Neural progenitor cell (in vitro differentiated cells): ENCODE measurements at regions not wholly inside any gene's neighbourhood (a gene's known extent, or its start where the extent isn't known, plus 50 kb on each side); places are given as distances from the start of the nearest gene placed in this dataset.

Source experiments
- DNase-seq: peaks from one replicate; pipeline ENCODE4 v3.0.0-alpha.2; 2016; ENCODE audit warnings: low spot score
- H2AFZ ChIP-seq: fragments of 200-600 bp; sonication (generic); replicated peaks from 2 replicates; pipeline ENCODE4 v1.6.1; 2016; ENCODE audit warnings: antibody characterized with exemption
- H3F3A ChIP-seq: fragments of 200-600 bp; sonication (generic); 2 replicates; pipeline ENCODE4 v1.6.1; 2016; ENCODE audit warnings: antibody characterized with exemption, low read depth
- H3K27ac ChIP-seq: fragments of 200-600 bp; sonication (generic); 2 replicates; pipeline ENCODE4 v1.5.1; 2016; ENCODE audit warnings: mild to moderate bottlenecking
- H3K27me3 ChIP-seq: fragments of 200-600 bp; sonication (generic); 2 replicates; pipeline ENCODE4 v1.6.1; 2016; ENCODE audit warnings: mild to moderate bottlenecking, moderate library complexity
- H3K36me3 ChIP-seq: fragments of 200-600 bp; sonication (generic); 2 replicates; pipeline ENCODE4 v1.5.1; 2016
- H3K4me1 ChIP-seq: fragments of 200-600 bp; sonication (generic); 2 replicates; pipeline ENCODE4 v1.6.1; 2016; ENCODE audit warnings: mixed run types
- H3K4me2 ChIP-seq: fragments of 200-600 bp; sonication (generic); 2 replicates; pipeline ENCODE4 v1.6.1; 2016
- H3K4me3 ChIP-seq: fragments of 200-600 bp; sonication (generic); 2 replicates; pipeline ENCODE4 v1.5.1; 2016
- H3K79me2 ChIP-seq: fragments of 200-600 bp; sonication (generic); 2 replicates; pipeline ENCODE4 v1.6.1; 2016; ENCODE audit warnings: low read depth
- H3K9ac ChIP-seq: fragments of 200-600 bp; sonication (generic); 2 replicates; pipeline ENCODE4 v1.6.1; 2016
- H3K9me3 ChIP-seq: fragments of 200-600 bp; sonication (generic); 2 replicates; pipeline ENCODE4 v1.5.1; 2016; ENCODE audit warnings: low read depth
- H4K20me1 ChIP-seq: fragments of 200-600 bp; sonication (generic); 2 replicates; pipeline ENCODE4 v1.6.1; 2016; ENCODE audit warnings: low read depth
- H3K27ac Mint-ChIP-seq: 3 replicates; pipeline ENCODE4 v1.8.0; 2021; ENCODE audit warnings: mixed read lengths
- H3K27me3 Mint-ChIP-seq: 2 replicates; pipeline ENCODE4 v1.8.0; 2022; ENCODE audit warnings: low read depth, mild to moderate bottlenecking, inconsistent platforms, moderate library complexity, mixed read lengths; ENCODE audit not compliant: insufficient read depth
- H3K36me3 Mint-ChIP-seq: 3 replicates; pipeline ENCODE4 v1.8.0; 2021; ENCODE audit warnings: mixed read lengths
- H3K4me1 Mint-ChIP-seq: 3 replicates; pipeline ENCODE4 v1.8.0; 2021; ENCODE audit warnings: mixed read lengths
- H3K4me3 Mint-ChIP-seq: 3 replicates; pipeline ENCODE4 v1.8.0; 2021; ENCODE audit warnings: mild to moderate bottlenecking, moderate library complexity, mixed read lengths
- H3K9me3 Mint-ChIP-seq: 3 replicates; pipeline ENCODE4 v1.8.0; 2020; ENCODE audit warnings: mixed read lengths
- EZH2 ChIP-seq: fragments of 200-600 bp; sonication (generic); IDR thresholded peaks from 2 replicates; pipeline ENCODE4 v1.6.1; 2017; ENCODE audit warnings: antibody characterized with exemption, mild to moderate bottlenecking, moderate library complexity
- EZH2phosphoT487 ChIP-seq: fragments of 200-600 bp; sonication (generic); IDR thresholded peaks from 2 replicates; pipeline ENCODE4 v1.6.1; 2017; ENCODE audit warnings: antibody characterized with exemption
- TF ChIP-seq, protein P1 (sequence below): fragments of 200-600 bp; sonication (generic); IDR thresholded peaks from 2 replicates; pipeline ENCODE4 v1.5.1; 2017; ENCODE audit warnings: antibody characterized with exemption, mild to moderate bottlenecking

DNA sequence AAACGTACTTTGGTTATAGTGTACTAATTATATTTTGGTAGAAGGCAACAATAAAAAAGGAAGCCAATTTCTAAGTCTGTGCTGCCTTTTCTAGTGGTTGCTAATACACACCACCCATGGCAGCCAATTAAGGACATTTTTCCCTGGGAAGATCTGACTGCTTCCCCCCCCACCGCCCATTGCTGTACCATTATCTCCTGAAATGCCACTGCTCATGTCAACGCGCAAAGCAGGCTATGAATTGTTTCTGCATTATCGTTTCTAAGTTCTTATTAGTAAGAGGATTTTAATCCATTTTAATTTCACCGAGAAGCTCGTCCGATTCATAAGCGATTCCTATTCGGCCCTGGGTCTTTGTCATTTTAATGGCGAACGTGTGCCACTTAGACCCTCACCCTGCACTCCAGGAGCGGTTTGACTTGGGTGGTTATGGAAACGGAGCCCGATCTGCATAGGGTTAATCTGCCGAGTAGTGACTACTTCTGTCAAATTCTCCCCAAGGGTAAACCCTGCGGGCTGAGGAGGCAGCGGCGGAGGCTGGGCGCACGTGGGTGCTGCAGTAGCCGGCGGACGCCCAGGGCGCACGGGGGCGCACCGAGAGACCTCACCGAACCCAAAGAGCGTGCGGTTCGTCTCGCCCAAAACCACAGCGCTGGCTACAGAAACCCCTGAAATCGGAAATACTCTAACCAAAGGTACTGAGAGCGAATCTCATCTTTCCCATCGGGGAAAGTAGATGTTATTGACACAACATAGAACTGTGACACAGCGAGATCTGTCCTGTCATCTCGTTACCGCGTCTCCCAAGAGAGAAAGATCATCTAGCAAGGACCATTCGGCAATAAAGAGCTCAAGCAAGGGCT is 55.8 kb upstream of the SHC3 start:
- no peak overlapping the region for H3K9ac ChIP-seq

DNA sequence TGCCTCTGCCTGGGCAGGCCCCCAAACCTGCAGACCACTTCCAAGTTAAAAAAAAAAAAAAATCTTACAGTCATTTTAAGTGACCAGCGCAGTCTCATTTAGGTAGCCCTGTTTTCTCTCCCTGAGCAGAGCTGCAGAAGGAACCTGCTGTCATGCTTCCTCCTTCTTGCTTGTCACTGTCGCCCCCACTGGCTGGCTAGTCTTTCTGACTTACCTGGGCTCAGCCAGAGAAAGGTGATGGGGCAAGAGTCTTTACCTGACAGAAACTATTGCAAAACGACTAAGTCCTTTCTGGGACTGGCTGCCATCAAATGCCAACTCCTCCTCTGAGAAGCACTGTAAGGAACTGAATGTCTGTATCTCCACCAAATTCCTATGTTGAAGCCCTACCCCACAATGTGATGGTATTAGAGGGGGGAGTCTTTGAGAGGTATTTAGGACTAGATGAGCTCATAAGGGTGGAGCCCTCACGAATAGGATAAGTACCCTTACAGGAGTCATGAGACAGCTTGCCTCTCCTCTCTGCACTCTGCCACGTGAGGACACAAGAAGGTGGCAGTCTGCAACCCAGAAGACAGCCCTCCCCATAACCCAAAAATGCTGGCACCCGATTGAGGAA is 58.4 kb upstream of the SHC3 start:
- no peak overlapping the region for H3K9ac ChIP-seq
- no peak overlapping the region for H3K4me3 Mint-ChIP-seq
- H3K9me3 ChIP-seq, result no peaks in the 10 kb centered on the region
- no peaks in the 10 kb centered on the region for H3K36me3 ChIP-seq
- no peaks in the 10 kb centered on the region for H4K20me1 ChIP-seq
- no peaks in the 10 kb centered on the region for H3K79me2 ChIP-seq
- no peak overlapping the region for H3K4me2 ChIP-seq
- H2AFZ ChIP-seq, result no peak overlapping the region
- H3K9me3 Mint-ChIP-seq, result peaks cover 9% of the 10 kb centered on the region
- TF ChIP-seq EZH2phosphoT487 (no peak), EZH2 (no peak)
- TF ChIP-seq, protein P1, sequence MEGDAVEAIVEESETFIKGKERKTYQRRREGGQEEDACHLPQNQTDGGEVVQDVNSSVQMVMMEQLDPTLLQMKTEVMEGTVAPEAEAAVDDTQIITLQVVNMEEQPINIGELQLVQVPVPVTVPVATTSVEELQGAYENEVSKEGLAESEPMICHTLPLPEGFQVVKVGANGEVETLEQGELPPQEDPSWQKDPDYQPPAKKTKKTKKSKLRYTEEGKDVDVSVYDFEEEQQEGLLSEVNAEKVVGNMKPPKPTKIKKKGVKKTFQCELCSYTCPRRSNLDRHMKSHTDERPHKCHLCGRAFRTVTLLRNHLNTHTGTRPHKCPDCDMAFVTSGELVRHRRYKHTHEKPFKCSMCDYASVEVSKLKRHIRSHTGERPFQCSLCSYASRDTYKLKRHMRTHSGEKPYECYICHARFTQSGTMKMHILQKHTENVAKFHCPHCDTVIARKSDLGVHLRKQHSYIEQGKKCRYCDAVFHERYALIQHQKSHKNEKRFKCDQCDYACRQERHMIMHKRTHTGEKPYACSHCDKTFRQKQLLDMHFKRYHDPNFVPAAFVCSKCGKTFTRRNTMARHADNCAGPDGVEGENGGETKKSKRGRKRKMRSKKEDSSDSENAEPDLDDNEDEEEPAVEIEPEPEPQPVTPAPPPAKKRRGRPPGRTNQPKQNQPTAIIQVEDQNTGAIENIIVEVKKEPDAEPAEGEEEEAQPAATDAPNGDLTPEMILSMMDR, result no peak
- H3K4me1 Mint-ChIP-seq, result peaks cover 10% of the 10 kb centered on the region
- H3K27ac ChIP-seq, result no peak overlapping the region
- peaks cover under 1% of the 10 kb centered on the region for H3K36me3 Mint-ChIP-seq
- H3K27me3 ChIP-seq, result peaks cover 40% of the 10 kb centered on the region
- no peaks in the 10 kb centered on the region for H3K27me3 Mint-ChIP-seq
- peaks cover 3% of the 10 kb centered on the region for H3K4me1 ChIP-seq
- H3F3A ChIP-seq, result no peaks in the 10 kb centered on the region
- H3K4me3 ChIP-seq, result no peak overlapping the region
- no peak overlapping the region for H3K27ac Mint-ChIP-seq
- DNase-seq, result no peak

More for the DNA sequence above, 55.8 kb upstream of the SHC3 start:
- H3K27ac ChIP-seq, result no peak overlapping the region
- peaks cover 5% of the 10 kb centered on the region for H3K36me3 Mint-ChIP-seq
- peaks cover 24% of the 10 kb centered on the region for H3K9me3 Mint-ChIP-seq
- no peaks in the 10 kb centered on the region for H3K27me3 Mint-ChIP-seq
- no peaks in the 10 kb centered on the region for H3K36me3 ChIP-seq
- peak overlapping the region; percentile 57 for H3K4me3 ChIP-seq
- no peaks in the 10 kb centered on the region for H4K20me1 ChIP-seq
- H3K4me1 ChIP-seq, result peaks cover 3% of the 10 kb centered on the region
- peak overlapping the region; percentile 74 for H2AFZ ChIP-seq
- peak; percentile 66 for DNase-seq
- no peaks in the 10 kb centered on the region for H3F3A ChIP-seq
- TF ChIP-seq, protein P1, result peak; percentile 49
- TF ChIP-seq EZH2phosphoT487 (no peak), EZH2 (peak; percentile 33)
- peaks cover 40% of the 10 kb centered on the region for H3K27me3 ChIP-seq
- peak overlapping the region; percentile 28 for H3K27ac Mint-ChIP-seq
- no peaks in the 10 kb centered on the region for H3K9me3 ChIP-seq
- no peaks in the 10 kb centered on the region for H3K79me2 ChIP-seq
- peaks cover 10% of the 10 kb centered on the region for H3K4me1 Mint-ChIP-seq
- H3K4me2 ChIP-seq, result peak overlapping the region; percentile 96
- peak overlapping the region; percentile 81 for H3K4me3 Mint-ChIP-seq

DNA sequence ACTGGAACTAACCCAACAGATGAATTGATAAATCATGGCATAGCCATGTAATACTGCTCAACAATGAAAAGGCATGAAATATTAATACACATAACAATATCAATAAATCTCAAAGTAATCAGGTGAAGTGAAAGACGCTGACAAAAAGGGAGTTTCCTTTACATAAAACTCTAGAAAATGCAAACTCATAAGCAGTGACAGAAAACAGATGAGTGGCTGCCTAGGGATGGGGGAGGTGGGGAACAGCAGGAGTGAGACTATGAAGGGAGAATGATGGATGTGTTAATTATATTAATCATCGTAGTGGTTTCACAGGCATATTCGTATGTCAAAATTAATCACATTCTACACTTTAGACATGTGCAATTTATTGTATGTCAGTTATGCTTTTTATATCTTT is 59.8 kb upstream of the SHC3 start:
- Mint-ChIP-seq H3K4me3 (no peak overlapping the region), H3K27ac (no peak overlapping the region), H3K27me3 (no peaks in the 10 kb centered on the region), H3K9me3 (peaks cover 4% of the 10 kb centered on the region), H3K4me1 (peaks cover 10% of the 10 kb centered on the region), H3K36me3 (no peaks in the 10 kb centered on the region)
- H4K20me1 ChIP-seq, result no peaks in the 10 kb centered on the region
- DNase-seq, result no peak
- H3K27ac ChIP-seq, result no peak overlapping the region
- peaks cover 39% of the 10 kb centered on the region for H3K27me3 ChIP-seq
- peaks cover 3% of the 10 kb centered on the region for H3K4me1 ChIP-seq
- H3K4me3 ChIP-seq, result no peak overlapping the region
- no peak for TF ChIP-seq EZH2phosphoT487
- no peak for TF ChIP-seq EZH2
- TF ChIP-seq, protein P1, result no peak
- no peak overlapping the region for H2AFZ ChIP-seq
- no peaks in the 10 kb centered on the region for H3K36me3 ChIP-seq
- H3F3A ChIP-seq, result no peaks in the 10 kb centered on the region
- no peaks in the 10 kb centered on the region for H3K79me2 ChIP-seq
- H3K4me2 ChIP-seq, result no peak overlapping the region
- H3K9ac ChIP-seq, result no peak overlapping the region
- no peaks in the 10 kb centered on the region for H3K9me3 ChIP-seq
